NCI-H524 treated with DMSO at 0.1 percent for 48 hours (cell line): ENCODE measurements at regions not wholly inside any gene's neighbourhood (a gene's known extent, or its start where the extent isn't known, plus 50 kb on each side); places are given as distances from the start of the nearest gene placed in this dataset.
"Not testable (repeated sequence)": the region's sequence is repeated elsewhere in the genome, so short reads cannot be mapped to it uniquely, and the experiment has no call there.

Experiments used
- DNase-seq: peaks from one replicate; lab custom pipeline; 2025; lab: John Stamatoyannopoulos, UW

DNA sequence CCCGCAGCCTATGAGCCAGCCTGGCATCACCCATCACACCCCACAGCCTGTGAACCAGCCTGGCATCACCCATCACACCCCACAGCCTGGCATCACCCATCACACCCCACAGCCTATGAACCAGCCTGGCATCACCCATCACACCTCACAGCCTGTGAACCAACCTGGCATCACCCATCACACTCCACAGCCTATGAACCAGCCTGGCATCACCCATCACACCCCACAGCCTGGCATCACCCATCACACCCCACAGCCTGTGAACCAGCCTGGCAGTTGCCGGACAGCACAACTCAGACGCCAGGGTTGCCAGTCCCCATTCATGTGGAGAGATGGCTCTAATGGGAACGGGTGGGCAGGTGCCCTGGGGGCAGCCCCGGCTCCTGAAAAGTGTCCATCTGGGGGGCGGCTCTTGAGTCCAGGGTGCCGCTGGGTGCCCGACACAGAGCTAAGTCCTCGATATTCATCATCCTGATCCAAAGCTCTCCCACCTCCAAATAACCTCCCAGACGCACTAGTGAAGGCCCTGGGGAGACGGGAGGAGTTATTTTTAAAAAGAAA lies 116.9 kb upstream of the AFDN start:
- DNase-seq = not testable (repeated sequence)

DNA sequence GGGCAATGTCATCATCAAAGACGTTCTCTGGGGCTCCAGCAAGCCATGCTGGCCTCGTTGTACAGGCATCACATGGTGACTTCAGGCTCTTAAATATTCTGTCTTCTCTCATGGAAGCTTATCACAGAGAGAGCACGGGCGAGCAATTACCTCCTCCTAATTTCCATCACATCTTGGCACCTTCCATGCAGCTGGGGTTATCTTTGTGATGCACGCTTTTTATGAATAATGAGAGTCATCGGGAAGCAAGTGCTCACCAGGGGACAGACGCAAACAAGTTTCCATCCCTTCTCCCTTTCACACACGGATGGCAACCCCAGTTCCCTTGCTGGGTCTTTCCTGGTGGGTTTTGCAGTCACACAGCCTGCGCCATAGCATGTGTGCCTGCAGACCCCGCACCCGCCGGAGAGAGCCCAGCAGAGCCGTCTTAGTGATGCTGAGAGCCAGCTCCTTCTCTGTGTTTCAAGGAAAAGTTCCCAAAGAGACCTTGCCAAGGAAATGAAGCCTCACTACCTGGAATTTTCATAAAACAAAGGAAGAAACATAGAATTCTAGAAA lies 116.3 kb upstream of the AFDN start:
- DNase-seq = no peak

DNA sequence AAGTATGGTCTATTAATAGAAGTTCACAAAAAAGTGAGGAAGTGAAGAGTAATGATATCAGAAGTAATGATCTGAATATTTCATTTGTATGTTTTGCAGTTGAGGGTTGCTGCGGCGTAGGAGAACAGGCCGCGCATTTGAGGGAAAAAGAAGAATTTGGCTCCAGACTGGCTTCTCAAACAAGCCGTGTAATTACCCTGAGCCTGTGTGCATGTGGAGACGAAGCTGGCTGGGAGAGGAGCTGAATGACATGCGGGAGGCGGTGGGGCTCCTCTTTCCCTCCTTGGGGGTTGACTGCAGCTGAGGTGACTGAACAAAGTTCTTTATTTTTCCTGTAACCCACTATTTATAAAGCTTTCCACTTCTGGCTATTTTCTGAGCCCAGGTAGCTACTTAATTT lies 115.5 kb upstream of the AFDN start:
- DNase-seq = no peak

DNA sequence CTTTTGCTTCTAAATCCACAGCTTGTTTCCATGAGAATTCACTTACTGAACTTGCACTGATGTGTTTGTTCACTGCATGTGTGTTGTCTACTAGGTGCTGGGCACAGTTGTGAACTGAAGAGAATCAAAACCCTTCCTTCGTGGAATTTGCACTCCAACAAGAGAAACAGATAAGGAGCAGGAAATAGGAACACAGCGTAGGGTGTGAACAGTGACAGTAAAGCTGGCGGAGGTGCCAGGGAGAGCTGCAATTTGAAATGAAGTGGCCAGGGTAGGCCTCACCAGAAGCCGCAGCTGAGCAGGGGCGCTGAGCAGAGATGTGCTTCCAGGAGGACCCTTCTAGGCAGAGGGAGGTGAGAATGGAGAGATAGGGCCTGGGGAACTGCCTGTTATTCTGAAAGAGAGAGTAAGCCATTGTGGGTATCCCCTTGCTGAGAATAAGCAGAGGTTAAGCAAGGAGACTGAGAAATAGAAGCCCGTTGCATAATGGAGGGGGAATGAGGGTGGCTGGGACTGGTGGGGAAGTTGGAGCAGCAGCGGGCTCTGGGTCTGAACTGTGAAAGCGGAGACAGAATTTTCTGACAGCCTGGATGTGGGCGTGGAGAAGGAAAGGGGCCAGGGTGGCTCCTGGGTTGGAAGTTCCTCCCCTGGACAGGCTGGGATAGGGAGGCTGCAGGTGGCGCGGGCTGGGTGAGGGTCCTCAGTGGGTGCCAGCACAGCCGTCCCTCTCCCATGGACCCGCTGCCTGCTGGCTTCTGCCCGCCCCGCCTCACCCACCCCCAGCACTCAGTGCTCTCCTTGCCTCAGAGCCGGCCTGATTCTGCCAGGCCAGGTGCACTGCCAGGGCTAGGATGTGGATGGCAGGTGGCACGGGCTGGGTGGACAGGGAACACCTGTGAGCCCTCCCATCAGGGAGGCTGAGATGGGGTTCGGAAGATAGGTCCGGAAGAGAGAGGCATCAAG lies 114.7 kb upstream of the AFDN start:
- DNase-seq = no peak

DNA sequence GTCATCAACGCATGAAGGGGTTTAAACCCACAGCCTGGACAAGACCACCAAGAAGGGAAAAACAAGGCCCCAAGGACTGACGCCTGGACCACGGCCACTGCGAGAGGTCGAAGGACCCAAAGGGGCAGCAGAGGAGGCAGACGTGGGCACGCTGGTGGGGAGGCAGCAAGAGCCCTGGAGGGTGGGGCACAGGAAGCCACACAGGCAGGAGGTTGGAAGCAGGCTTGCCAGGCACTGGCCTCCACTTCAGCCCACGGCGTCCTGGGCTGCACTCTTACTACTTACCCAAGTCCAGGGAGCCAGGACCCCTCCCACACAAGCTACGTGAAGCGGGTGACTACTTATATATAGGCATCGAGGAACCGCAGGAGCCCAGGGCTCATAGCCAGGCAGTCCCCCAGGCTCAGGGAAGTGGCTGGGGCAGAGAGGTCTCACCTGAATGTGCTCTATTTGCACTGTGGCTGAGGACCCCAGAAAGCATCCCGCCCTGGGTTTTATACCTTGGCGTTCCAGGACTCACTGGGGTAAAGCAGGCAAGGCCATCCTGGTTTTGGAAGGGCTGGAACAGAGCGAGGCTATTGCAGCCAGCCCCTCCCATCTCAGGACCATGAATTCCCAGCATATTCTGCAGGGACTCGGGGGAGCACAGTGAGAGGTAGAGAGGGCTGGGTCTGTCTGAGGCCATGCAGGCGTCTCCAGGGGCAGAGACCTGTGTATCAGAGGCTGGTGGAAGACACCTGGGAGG lies 113.8 kb upstream of the AFDN start:
- no peak for DNase-seq

DNA sequence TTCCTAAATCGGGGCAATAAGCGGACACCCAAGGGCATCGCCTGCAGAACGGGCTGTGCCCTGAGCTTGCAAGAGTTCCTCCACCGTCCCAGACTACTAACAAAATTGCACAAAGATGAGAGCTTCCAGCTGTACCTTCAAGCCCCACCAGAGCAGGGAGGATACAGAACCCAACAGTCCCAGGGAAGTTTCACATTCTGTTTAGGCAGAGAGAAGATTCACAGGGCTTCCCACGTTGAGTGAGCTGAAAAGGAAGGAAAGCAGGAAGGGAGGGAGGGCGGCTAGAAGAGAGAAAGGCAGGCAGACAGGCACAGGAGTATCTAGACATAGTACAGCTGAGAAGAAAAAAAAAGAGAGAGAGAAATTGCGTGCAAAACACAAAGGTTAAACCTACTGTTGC lies 112.6 kb upstream of the AFDN start:
- DNase-seq = no peak

DNA sequence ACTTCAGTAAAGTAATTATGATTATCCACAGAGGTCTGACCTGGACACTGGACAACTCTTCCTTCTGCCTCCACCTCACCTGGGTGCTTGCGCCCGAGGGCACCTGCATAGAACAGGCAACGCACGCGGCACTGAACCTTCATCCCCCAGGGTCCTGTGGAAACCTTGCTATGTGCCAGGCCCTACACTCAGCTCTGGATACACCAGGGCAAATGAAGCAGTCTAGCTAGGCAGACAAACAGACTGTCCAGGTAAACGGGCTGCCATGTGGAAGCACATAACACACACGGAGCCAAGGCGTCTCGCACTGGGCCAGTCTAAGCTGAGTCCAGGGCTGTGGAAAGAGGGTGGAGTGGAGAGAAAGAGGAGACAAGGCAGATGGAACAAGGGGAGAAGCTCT lies 109.3 kb upstream of the AFDN start:
- DNase-seq = no peak

DNA sequence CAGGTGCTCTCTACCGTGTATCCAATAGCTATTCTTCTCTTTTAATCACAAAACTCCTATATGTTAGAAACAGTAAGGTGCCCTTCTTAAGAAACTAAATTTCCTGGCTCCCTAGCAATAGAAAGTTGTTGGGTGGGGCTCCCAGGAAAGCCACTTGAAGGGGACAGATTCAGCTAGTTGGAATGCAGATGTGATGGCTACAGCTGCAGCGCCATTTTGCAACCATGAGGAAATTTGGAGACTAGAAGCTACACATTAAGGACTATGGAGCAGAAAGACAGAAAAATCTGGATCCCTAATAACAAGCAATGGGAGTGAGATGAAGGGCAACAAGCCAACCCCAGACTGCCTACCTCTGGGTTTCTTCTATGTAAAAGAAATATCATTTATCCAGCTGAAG lies 108.8 kb upstream of the AFDN start:
- no peak for DNase-seq

DNA sequence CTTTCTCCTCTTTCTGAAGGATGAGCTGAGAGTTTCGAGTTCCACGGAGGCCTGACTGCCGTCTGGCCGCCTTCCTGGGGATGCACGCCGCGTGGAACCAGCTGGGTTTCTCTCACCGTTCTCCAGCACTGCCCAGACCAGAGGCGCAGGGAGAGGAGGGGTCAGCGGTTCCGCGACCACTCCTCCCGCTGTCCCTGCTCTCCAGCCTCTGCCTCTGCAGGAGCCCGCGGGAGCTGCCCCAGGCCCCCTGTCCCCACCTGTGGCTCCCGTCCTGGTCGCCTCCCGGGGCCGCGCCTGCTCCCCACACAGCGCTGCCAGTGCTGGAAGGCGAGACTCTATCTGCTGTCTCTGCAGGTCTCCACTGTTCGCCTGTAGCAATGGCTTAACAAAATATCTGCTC lies 106.8 kb upstream of the AFDN start:
- DNase-seq = no peak

DNA sequence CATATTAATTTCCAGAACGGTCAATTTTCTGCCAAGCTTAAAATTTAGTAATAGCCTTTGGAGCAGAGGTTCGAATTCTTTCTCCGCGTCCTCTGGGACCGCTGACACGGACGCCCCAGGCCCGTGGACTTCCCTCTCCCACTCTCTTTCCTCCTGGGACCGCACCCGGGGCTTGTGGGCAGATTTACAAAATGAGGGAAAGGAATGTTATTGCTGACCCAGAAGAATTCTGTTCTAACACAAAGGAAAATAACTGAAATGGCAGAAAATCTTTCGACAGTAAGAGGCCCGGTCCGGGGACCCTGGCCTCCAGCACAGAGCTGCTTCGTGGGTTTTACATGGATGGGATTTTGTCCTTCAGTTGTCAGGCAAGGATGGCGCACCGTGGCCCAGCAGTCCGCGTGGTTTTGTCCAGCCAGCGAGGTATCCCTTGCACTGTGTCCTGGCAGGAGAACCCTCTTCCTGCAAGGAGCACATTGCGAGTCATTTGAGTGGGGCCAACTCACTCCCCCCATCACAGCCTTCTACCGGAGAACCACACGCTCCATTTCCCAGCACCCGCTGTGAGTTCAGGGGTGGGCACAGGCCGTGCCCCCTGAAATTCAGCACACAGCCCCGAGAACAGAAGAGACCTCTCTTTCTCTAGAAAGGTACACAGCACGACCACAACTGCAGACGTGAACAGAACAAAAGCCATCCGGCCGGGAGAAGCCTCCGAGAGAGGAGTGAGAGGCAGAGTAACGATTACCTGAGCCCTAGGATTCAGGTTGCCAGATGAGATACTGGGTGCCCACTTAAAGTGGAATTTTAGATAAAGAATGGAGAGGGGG lies 106.0 kb upstream of the AFDN start:
- DNase-seq = no peak

DNA sequence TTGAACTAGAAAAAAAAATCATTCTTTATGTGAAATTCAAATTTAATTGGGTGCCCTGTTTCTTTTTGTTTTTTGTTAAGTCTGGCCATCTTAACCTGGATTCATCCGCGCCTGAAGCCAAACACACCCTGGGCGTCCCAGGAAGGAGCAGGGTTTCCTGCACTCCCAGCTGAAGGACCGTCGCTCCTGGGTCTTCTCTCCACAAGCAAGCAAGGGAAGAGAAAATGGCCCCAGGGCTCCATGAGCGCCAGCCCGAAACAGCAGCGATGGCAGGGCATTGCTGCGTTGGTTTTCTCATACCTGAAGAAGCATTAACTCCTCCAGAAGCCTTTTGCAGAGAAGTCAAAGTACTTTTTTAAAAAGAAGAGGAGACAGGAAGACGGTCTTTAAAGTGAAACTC lies 105.4 kb upstream of the AFDN start:
- DNase-seq = no peak

DNA sequence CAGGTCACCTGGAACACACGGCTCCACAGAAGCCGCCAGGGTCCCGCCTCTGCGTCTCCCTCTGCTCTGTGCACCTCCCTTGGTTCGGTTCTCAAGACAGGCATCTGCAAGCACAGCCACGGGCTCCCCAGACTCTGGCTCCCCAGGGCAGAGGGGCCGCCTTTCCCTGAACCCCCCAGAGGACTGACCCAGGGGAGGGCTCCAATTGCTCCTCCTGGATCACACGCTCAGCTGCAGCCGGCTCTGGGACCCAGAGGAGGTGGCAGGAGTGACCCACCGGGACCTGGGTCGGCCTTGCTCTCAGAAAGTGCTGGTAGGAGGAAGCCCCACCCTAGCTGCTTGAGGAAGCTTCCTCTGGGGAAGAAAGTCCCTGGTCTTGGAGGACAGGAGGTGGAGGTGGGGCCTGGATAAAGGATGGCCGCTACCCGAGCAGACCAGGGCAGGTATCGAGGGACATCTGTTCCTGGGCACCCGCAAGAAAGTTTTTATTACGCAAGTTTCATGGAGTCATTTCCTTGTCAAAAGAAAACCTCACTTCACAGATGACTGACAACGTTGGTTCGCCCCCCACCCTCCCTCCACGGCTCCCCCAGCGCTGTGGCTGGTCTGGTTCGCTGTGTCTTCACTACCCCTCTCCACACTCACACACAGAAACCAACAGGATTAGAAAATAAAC lies 103.9 kb upstream of the AFDN start:
- no peak for DNase-seq

DNA sequence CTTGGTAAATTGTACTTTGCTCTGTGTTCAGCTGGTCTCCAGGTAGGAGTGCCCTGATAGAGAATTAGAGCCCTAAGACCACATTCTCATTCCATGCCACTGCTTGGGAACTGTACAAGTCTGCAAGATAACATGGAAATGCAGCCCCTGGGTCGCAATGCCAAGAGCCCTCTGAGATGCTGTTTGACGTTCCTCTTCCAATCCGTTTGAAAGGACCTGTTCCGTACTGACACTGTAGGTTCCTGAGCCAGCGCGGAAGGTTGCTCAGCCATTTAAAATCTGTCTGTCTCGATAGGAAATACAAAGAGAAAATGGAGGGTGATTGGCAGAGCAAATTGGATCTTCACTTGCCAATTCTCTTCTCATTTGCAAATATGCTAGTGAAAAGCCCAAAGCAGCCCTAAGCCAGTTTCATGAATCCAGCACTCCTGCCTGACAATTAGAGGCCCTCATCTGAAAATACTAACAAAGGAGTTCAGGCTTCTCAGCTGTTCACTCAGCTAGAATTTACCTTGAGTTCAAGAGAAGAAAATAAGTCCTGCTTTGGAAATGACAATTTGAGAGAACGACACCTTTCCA lies 100.6 kb upstream of the AFDN start:
- DNase-seq = no peak

DNA sequence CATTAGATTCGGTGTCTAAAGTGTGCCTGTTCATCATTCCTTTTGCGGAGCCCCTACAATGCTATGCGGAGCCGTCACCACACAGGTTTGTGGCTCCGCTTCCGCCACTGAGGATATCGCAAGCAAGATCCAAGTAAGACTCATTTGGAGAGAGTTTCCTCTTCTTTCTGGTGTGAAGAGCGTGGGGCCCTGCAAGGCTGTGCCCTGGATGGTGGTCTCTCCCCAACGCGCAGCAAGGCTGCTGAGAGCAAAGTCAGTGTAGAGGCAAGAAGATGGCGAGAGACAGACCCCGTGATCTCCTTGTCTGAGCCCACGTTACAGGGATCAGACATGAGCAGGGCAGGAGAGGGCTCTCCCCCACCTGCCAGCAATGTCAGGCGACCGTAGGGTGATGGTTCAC lies 96.3 kb upstream of the AFDN start:
- DNase-seq = no peak

DNA sequence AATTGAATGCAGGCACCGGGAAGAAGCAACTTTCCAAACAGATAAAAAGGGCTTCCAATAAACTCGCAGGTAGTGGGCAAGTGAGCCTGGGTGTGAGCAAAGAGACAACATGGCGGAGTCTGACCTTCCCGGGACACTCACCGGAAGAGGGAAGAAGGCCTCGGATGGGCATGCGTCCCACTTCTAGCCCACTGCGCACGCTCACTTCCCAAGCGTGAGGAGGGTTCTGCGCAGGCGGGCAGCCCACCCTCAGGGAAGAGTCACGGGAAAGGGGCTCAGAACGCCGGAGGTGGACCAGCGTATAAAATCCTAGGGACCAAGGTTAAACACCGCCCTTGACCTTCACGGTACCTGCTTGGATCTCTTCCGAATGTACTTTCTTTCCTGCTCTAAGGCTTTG lies 95.5 kb upstream of the AFDN start:
- no peak for DNase-seq

DNA sequence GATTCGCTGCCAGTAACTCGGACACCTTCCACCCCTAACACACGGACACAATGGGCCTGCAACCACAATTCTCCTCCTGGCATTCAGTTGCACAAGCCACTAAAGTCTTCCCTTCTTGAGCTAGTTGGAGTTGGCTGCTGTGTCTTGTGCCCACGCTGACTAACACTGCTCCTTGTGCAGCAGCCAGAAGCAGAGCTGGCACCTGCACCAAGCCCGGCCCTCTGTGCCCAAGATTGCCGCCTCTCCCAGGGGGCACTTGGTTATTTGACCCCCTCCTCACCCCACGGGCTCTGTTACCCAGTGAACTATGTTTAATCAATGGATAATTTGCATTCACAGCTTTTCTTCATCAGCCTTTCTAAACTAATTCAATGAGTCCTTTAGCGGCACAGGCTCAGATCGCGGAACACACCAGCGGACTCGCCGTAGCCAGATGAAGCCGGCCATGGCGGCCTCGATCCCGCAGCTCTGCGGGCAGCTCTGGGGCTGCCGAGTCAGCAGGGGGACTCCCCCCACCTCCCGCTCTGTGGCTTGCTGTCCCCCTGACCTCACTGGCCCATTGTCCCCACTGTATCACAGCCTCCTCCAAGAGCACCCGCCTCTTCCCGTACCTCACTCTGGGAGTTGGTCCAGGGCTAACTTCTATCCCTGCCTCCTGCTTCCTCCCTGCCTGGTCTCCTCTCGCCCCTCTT lies 94.8 kb upstream of the AFDN start:
- no peak for DNase-seq

DNA sequence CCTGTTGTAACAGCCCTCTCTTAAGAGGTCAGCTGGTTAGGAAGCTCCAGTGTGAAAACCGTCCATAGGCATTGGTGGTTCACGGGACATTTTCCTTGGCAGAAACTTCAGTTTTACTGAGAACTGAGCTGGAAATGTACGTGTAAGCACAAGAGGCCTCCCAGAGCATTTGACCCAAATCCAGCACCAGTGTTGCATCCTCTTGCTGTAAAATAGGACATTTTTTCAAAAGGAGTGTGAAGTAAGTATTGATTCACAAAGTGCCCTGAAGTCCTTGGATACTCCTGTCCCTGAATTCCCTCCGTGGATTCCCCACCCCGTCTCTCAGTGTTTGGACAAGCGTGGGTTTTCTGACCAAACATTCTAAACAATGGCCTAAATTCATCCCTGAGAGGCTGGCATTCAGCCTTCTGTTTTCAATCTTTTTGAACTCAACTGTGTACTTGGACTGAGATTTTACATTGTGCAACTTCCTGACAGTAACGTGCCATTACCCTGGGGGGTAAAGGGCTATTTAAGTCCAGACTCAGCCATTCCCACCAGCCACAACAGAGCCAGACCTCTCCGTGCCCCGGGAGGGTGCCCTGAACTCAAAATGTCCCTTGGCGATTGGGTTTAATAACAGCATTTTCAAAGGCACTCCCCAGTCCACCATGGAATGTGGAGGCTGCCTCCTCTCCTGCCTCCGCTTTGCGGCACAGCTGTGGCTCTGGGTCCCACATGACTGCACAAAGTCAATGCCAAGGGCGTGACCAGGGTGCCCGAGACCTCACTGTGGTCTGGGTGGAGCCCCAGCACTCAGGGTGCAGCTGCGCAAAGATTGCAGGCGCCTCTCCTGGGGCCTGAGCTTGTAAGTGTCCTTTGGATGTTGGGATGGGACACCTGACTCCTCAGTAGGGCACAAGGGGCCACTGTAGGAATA lies 92.7 kb upstream of the AFDN start:
- DNase-seq = no peak

DNA sequence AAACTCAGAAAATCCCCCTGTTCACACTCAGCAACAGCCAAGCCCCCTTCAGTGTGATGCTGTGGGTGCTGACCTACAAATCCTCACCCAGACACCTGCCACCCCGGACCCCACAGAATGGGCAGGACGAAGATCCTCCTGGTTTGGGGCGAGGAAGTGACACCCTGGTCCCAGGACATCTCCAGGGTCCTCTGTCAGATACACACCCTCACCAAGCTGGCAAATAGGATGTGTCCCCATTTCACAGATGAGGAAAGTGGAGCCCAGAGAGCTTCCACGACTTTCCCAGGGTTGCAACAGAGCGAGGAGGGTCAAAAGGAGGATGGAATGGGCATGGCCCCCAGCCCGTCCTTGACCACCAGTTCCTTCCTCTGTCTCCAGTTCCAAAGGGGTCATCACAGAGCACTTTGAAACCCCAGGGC lies 92.0 kb upstream of the AFDN start:
- DNase-seq = no peak
